PC-9 (cell line): ENCODE measurements at regions not wholly inside any gene's neighbourhood (a gene's known extent, or its start where the extent isn't known, plus 50 kb on each side); places are given as distances from the start of the nearest gene placed in this dataset.

Source experiments
- BruUV-seq: library from RNA; stranded (reverse); fragments of 400-500 nt; replicated peaks from 2 replicates; lab custom pipeline; 2021; lab: Mats Ljungman, UMichigan
- CTCF ChIA-PET: fragments of 300-600 bp; sonication (Branson Sonifier 250); formaldehyde crosslinking; loops from one replicate; lab custom pipeline; 2022; ENCODE audit warnings: antibody characterized with exemption; lab: Charles Lee
- POLR2A ChIA-PET: fragments of 300-600 bp; sonication (Branson Sonifier 250); formaldehyde crosslinking; loops from one replicate; lab custom pipeline; 2022; ENCODE audit warnings: antibody characterized with exemption; ENCODE audit not compliant: unreplicated experiment; lab: Charles Lee
- DNase-seq, 2 experiments: peaks; one replicate each; pipeline versions ENCODE4 v3.0.0 to v3.0.0-alpha.2; 2015 to 2022; ENCODE audit warnings: mixed read lengths in 1 of 2
- H2AFZ ChIP-seq: fragments of 200-600 bp; sonication (generic); 2 replicates; pipeline ENCODE4 v1.8.1; 2017; ENCODE audit warnings: antibody characterized with exemption
- H3F3A ChIP-seq: fragments of 200-600 bp; sonication (generic); 2 replicates; pipeline ENCODE4 v1.8.1; 2017; ENCODE audit warnings: antibody characterized with exemption, mild to moderate bottlenecking, low read depth; ENCODE audit not compliant: insufficient read depth
- H3K27ac ChIP-seq: fragments of 200-600 bp; sonication (generic); 2 replicates; pipeline ENCODE4 v1.6.1; 2016; ENCODE audit warnings: mixed run types
- H3K27me3 ChIP-seq: fragments of 200-600 bp; sonication (generic); 2 replicates; pipeline ENCODE4 v1.6.1; 2016; ENCODE audit warnings: low read depth, mixed run types; ENCODE audit not compliant: insufficient read depth
- H3K36me3 ChIP-seq: fragments of 200-600 bp; sonication (generic); 2 replicates; pipeline ENCODE4 v1.6.1; 2016; ENCODE audit warnings: low read depth, mixed run types
- H3K4me1 ChIP-seq: fragments of 200-600 bp; sonication (generic); replicated peaks from 2 replicates; pipeline ENCODE4 v1.6.1; 2016; ENCODE audit warnings: mixed run types; ENCODE audit not compliant: insufficient read depth
- H3K4me2 ChIP-seq: fragments of 200-600 bp; sonication (generic); 2 replicates; pipeline ENCODE4 v1.6.1; 2017; ENCODE audit warnings: mixed run types
- H3K4me3 ChIP-seq: fragments of 200-600 bp; sonication (generic); 2 replicates; pipeline ENCODE4 v1.6.1; 2016; ENCODE audit warnings: mixed run types
- H3K79me2 ChIP-seq: fragments of 200-600 bp; sonication (generic); 2 replicates; pipeline ENCODE4 v1.6.1; 2017; ENCODE audit warnings: low read depth, mixed run types
- H3K9me2 ChIP-seq: fragments of 200-600 bp; sonication (generic); 2 replicates; pipeline ENCODE4 v1.8.1; 2017; ENCODE audit warnings: mild to moderate bottlenecking; ENCODE audit not compliant: insufficient read depth
- H3K9me3 ChIP-seq: fragments of 200-600 bp; sonication (generic); 2 replicates; pipeline ENCODE4 v1.8.1; 2016; ENCODE audit warnings: low read depth; ENCODE audit not compliant: insufficient read depth
- H4K20me1 ChIP-seq: fragments of 200-600 bp; sonication (generic); 2 replicates; pipeline ENCODE4 v1.8.1; 2017; ENCODE audit not compliant: insufficient read depth
- EZH2 ChIP-seq: fragments of 200-600 bp; sonication (generic); IDR thresholded peaks from 2 replicates; pipeline ENCODE4 v1.8.0; 2017; ENCODE audit warnings: antibody characterized with exemption, low read depth
- intact Hi-C: fragments of 100-400 bp; cut with micrococcal nuclease; formaldehyde crosslinking; loops from one replicate; pipeline ENCODE4 v1.10.0; 2022; ENCODE audit not compliant: unreplicated experiment
- TF ChIP-seq, protein P1 (sequence below): fragments of 200-600 bp; sonication (generic); conservative IDR thresholded peaks from 2 replicates; pipeline ENCODE4 v1.6.1; 2017; ENCODE audit warnings: mixed run types, antibody characterized with exemption, mild to moderate bottlenecking, moderate library complexity

DNA sequence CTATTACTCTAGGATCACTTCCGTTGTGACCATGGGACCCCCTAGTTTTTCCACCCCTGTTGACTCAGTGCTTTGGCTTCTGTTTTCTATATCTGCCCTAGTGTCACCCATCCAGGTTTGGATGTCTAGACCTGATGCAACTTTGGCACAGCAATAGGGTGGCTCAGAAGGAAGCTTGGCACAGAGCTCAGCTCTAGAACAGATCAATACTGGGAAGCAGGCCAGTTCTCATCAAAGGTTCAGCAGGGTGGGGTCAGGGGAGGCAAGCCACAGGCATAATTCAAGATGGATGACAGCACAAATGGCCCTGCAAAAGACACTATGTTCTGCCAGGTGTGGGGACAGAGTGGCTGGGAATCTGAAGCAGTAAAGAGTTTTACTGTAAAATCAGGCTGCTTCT is 74.2 kb upstream of the EGFL6 start:
- no peaks in the 10 kb centered on the region for H3K79me2 ChIP-seq
- no peaks in the 10 kb centered on the region for H4K20me1 ChIP-seq
- POLR2A ChIA-PET: no interaction called here
- no peaks in the 10 kb centered on the region for H3K36me3 ChIP-seq
- no peaks in the 10 kb centered on the region for H3F3A ChIP-seq
- no peak for TF ChIP-seq EZH2
- TF ChIP-seq, protein P1, sequence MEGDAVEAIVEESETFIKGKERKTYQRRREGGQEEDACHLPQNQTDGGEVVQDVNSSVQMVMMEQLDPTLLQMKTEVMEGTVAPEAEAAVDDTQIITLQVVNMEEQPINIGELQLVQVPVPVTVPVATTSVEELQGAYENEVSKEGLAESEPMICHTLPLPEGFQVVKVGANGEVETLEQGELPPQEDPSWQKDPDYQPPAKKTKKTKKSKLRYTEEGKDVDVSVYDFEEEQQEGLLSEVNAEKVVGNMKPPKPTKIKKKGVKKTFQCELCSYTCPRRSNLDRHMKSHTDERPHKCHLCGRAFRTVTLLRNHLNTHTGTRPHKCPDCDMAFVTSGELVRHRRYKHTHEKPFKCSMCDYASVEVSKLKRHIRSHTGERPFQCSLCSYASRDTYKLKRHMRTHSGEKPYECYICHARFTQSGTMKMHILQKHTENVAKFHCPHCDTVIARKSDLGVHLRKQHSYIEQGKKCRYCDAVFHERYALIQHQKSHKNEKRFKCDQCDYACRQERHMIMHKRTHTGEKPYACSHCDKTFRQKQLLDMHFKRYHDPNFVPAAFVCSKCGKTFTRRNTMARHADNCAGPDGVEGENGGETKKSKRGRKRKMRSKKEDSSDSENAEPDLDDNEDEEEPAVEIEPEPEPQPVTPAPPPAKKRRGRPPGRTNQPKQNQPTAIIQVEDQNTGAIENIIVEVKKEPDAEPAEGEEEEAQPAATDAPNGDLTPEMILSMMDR: no peak
- BruUV-seq: no TSS peak
- peaks cover 10% of the 10 kb centered on the region; the same call in 1 of the 2 replicates for H3K4me1 ChIP-seq
- H3K9me2 ChIP-seq: no peaks in the 10 kb centered on the region
- CTCF ChIA-PET: interaction anchor here (0.7 kb wide), 1 partner anchor 364 kb away, joined by 4 read pairs; no protein-coding TSS in a partner anchor
- intact Hi-C loops: loop anchor here (10.0 kb wide), 1 partner anchor 1740 kb away; the partner anchor contains the start of gene MSL3
- peak in 1 of 2 experiments; percentile 55 for DNase-seq
- H2AFZ ChIP-seq: no peak overlapping the region
- H3K4me2 ChIP-seq: peak overlapping the region; percentile 16; the same call in 1 of the 2 replicates
- no peaks in the 10 kb centered on the region for H3K9me3 ChIP-seq
- no peak overlapping the region for H3K4me3 ChIP-seq
- H3K27ac ChIP-seq: no peak overlapping the region
- H3K27me3 ChIP-seq: no peaks in the 10 kb centered on the region

DNA sequence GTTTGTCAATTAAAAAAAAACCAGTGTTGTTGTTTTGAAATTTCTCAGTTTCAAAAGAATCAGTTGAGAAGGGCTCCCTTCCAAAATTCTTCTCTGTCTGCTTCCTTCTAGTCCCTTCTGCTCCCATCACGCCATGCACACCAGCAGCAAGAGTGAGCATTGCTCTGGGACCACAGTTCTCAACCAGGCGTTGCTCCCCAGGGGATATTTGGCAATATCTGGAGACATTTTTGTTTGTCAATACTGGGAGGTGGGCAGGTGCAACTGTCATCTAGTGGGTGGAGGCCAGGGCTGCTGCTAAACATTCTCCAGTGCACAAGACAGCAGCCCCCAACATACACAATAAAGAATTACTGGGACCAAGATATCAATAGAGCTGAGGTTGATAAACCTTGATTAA is 74.8 kb upstream of the EGFL6 start:
- Histone ChIP-seq H3K27ac (no peak overlapping the region), H3K36me3 (no peaks in the 10 kb centered on the region), H3K4me2 (no peak overlapping the region), H3K27me3 (no peaks in the 10 kb centered on the region), H2AFZ (no peak overlapping the region), H4K20me1 (no peaks in the 10 kb centered on the region), H3K9me3 (no peaks in the 10 kb centered on the region), H3K79me2 (no peaks in the 10 kb centered on the region), H3K9me2 (no peaks in the 10 kb centered on the region), H3K4me3 (no peak overlapping the region), H3K4me1 (peaks cover 10% of the 10 kb centered on the region; the same call in 1 of the 2 replicates), H3F3A (no peaks in the 10 kb centered on the region)
- intact Hi-C loops: loop anchor here (10.0 kb wide), 1 partner anchor 1740 kb away; the partner anchor contains the start of gene MSL3
- BruUV-seq: no TSS peak
- no peak for DNase-seq
- CTCF ChIA-PET: no interaction called here
- POLR2A ChIA-PET: no interaction called here
- no peak for TF ChIP-seq EZH2

DNA sequence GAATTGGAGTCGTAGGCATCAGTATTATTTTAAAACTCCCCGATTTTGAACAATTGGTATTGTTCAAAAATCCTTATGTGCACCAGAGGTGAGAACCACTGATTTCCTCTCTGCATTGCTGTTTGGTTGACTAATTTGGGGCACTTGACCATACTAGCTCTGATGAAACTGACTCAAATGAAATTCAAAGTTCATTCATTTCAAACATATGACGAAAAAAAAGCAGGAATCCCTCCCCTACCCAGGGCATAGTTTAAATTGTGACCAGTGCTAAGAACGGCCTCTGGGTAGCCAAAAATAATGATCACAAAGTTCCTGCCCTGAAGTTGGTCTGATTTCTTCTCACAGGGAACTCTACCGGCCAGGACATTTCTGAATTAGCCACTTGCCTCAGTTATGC is 75.7 kb upstream of the EGFL6 start:
- Histone ChIP-seq H3K4me2 (no peak overlapping the region), H3K4me1 (peaks cover 10% of the 10 kb centered on the region; the same call in 1 of the 2 replicates), H3K4me3 (no peak overlapping the region), H3K27ac (no peak overlapping the region), H3K9me3 (no peaks in the 10 kb centered on the region), H3K79me2 (no peaks in the 10 kb centered on the region), H4K20me1 (no peaks in the 10 kb centered on the region), H3K36me3 (no peaks in the 10 kb centered on the region), H3K9me2 (no peaks in the 10 kb centered on the region), H2AFZ (no peak overlapping the region), H3K27me3 (no peaks in the 10 kb centered on the region), H3F3A (peaks cover 3% of the 10 kb centered on the region)
- no peak for TF ChIP-seq EZH2
- TF ChIP-seq, protein P1: no peak
- intact Hi-C loops: loop anchor here (10.0 kb wide), 1 partner anchor 1739 kb away; the partner anchor contains the start of gene MSL3
- ChIA-PET CTCF (no interaction called here), POLR2A (no interaction called here)
- BruUV-seq: no TSS peak
- no peak for DNase-seq
